Ecto neural progenitor cell (in vitro differentiated cells): ENCODE measurements at regions not wholly inside any gene's neighbourhood (a gene's known extent, or its start where the extent isn't known, plus 50 kb on each side); places are given as distances from the start of the nearest gene placed in this dataset.
"Not testable (repeated sequence)": the region's sequence is repeated elsewhere in the genome, so short reads cannot be mapped to it uniquely, and the experiment has no call there.

Source experiments
- DNase-seq: peaks from one replicate; pipeline ENCODE4 v3.0.0-alpha.2; 2018; ENCODE audit warnings: low spot score

DNA sequence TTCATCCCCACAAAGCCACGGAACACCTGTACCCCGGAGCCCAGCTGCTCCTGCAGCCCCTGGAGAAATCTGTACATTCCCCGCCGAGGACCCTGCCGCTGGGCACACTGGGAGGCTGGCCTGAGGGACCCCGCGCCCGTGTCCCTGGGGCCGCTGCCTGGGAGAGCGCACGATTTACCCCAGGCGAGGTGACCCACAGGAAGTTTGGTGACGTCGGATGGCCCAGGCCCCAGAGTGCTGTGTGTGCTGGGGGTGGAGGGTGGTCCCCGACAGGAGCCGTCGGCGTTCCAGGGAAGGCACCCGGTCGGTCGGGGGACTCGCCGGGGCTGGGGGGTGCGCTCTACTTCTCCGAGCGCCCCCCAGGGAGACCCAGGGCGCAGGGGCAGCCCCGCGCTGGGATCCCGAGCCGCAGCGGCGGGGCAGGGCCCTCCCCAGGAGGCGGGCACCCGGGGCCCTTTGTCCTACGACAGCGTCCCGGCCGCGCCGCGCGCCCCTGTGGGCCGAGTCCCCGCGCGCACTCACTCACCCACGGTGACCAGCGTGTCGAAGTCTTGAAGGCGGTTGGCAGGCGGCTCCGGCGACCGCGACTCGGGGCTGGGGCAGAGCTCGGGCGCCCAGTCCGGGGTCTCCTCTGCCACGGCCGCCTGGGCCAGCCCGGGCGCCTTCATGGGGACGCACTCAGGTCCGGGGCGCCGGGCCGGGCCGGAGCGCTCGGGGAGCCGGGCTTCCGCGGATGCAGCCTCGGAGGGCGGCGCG, 206.4 kb upstream of the PRKX start:
- not testable (repeated sequence) for DNase-seq

DNA sequence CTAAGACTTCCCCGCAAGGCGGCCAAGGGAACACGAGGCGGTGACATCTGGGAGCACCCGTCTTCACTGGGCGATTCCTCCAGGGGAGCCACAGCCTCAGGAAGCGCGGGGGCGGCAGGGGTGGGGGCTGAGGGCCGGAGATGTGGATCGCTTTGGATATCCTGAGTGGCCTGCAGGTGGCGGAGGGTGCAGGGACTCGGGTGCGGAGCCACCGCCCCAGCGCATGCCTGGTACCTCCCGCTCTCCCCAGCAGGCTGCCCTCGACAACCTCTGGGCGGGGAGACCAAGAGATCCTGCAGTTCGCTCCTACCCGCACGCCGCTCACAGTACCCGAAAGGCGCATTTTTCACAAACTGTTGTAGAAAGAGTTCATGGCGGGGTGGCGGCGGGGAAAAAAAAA, 201.4 kb upstream of the PRKX start:
- DNase-seq = not testable (repeated sequence)

DNA sequence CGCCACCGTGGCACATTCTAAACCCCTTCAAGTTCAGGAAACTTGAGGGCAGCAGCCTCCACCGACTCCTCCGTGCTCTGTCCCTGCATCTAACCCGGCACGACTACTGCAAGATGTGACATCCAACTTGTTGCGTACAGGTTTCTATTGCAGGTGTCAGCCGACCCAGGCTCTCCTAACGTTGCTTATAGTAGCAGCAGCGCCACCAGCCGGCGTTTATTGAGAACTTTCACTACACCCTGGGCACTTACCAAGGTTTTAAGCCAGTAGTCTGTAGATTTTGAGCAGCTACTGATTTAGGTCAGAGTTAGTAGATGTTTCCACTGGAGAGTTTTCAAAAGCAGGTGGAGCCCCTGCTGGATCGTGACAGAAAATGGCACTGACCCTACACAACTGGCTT, 200.6 kb upstream of the PRKX start:
- DNase-seq = not testable (repeated sequence)

DNA sequence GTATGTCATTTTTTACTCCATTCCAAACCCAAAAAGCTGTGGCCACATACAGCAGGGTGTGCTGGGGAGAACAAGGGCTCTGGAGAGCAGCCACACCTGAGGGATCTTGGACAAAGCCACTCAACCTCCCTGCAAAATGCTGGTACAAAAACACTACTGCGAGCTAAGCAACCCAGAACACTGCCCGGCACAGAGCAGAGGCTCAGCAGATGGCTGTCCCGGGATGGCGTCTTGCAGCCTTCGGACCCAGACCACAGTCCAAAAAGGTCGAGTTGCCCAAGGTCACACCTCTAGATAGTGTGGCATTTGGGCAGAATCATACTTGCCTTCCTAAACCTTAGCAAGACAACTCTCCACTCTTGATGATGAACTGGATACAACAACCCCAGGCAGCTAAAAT, 197.6 kb upstream of the PRKX start:
- DNase-seq = not testable (repeated sequence)

DNA sequence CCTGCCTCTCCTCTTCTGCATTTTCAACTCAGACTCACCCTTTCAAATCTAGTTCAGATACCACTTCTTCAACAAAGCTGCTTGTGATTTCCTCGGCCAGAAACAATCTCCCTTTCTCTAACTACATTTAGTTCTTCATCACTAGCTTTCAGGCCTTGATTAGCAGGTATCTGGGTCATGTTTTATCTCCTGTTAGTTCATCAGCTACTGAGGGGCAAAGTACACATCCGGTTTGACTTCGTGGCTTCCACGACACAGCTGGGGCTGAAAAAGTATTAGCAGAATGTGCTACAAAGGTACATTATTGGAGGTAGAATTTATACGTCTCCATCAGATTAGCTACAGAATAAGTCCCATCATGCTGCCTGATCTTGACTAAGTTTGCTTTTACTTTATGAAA, 197.2 kb upstream of the PRKX start:
- DNase-seq = not testable (repeated sequence)

DNA sequence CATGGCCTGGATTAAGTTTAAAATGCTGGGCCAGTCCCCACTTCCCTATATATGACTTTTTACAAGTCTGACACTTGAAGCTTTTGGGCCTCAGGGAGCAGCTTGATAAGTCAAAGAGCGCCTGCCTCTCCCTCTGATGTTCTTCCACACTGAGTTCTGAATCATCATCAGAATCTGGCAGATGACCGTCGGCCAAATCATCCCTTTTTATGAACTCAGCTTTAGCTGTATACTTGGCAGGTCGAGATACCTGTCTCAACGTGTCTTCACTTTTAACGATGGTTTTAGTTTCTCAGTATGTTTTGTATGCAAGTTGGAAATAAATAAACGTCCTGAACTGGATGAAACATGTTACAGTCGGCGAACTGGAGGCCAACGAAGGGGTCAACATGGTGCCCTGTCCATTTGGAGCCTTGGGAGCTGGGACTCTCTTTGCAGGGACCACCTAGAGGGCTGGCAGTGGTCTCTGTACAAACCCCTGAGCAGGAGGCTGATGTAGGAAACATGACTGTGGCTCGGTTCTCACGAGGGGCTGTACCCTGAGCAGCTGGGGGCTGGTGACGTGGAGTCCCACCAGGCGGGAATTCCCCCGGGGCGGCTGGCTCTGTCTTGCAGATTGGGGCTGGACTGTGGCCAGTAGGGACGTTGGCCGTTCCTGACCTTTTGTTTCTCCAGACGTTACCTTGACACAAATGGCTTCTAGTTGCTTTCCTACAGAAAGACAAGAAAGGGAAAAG, 192.2 kb upstream of the PRKX start:
- DNase-seq = not testable (repeated sequence)

DNA sequence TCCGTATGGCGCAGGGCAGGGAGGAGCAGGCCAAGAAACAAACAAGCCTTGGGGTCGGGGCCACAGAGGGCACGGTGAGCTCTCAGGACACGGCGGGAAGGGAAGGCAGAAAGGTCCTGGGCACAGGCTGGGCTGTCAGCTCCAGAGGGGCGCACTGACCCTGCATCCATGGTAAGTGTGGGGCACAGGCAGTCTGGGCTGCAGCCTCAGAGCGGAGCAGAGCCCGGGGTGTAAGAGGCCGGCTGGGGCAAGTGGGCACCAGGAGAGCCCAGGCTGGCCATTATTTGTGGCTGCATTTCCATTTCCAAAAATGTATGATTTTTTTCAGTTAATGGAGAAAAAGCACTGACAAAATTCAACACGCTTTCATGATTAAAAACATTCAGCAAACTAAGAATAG, 188.8 kb upstream of the PRKX start:
- not testable (repeated sequence) for DNase-seq

DNA sequence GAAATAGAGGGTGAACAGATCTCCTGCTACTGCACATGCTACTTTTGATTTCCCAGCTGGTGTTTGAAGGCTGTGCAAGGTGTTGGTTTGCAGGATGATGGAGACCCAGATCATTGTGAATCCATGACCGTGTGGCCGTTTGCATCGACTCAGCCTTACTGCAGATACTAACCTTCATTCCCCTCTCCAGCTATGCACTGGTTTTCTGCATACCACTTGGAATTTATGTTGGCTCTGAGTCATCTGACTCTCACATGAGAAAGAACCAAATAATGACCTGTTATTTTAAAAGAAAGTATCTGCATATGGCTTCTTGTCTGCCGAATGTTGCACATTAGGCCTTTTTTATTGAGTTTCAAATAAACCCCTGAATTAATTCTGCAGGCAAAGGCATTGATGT, 183.3 kb upstream of the PRKX start:
- not testable (repeated sequence) for DNase-seq

DNA sequence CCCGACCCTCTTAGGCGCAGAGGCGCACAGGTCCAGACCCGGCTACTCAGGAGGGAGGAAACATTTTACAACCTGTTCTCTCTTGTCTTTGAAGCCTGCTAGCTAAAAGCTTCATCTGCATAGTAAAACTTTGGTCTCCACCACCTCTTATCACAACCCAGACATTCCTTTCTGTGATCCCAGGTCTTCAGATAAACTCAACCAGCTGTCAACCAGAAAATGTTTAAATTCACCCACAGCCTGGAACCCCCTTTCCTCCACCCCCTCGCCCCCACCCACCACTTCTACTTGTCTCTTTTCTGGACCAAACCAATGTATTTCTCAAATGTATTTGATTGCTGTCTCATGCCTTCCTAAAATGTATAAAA, 169.1 kb upstream of the PRKX start:
- DNase-seq = not testable (repeated sequence)

DNA sequence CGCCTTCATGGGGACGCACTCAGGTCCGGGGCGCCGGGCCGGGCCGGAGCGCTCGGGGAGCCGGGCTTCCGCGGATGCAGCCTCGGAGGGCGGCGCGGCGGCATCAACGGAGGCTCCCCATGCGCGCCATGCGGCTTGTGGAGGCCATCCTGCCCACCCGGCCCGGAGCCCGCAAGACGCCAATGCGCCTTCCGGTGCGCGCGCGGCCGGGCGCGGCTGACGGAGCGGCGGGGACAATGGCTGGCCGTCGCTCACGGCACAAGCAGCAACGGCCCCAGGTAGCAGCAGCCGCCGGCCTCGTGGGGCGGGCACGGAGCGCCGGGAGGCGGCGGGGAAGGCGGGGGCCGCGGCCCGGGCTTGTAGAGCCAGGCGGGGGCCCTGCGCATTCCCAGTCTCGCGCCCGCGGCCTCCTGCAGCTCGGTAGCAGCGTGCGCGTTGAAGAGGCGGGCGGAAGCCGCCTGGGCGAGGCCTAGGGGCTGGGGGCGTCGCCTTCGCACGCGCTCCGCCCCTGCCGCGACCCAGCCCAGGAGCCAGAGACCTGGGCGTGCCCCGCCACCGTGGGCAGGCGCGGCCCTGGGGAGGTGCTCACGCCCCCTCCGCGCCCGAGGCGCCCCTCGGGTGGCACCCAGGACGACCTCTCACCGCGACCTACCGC, 168.6 kb upstream of the PRKX start:
- not testable (repeated sequence) for DNase-seq

DNA sequence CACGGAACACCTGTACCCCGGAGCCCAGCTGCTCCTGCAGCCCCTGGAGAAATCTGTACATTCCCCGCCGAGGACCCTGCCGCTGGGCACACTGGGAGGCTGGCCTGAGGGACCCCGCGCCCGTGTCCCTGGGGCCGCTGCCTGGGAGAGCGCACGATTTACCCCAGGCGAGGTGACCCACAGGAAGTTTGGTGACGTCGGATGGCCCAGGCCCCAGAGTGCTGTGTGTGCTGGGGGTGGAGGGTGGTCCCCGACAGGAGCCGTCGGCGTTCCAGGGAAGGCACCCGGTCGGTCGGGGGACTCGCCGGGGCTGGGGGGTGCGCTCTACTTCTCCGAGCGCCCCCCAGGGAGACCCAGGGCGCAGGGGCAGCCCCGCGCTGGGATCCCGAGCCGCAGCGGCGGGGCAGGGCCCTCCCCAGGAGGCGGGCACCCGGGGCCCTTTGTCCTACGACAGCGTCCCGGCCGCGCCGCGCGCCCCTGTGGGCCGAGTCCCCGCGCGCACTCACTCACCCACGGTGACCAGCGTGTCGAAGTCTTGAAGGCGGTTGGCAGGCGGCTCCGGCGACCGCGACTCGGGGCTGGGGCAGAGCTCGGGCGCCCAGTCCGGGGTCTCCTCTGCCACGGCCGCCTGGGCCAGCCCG, 167.9 kb upstream of the PRKX start:
- not testable (repeated sequence) for DNase-seq

DNA sequence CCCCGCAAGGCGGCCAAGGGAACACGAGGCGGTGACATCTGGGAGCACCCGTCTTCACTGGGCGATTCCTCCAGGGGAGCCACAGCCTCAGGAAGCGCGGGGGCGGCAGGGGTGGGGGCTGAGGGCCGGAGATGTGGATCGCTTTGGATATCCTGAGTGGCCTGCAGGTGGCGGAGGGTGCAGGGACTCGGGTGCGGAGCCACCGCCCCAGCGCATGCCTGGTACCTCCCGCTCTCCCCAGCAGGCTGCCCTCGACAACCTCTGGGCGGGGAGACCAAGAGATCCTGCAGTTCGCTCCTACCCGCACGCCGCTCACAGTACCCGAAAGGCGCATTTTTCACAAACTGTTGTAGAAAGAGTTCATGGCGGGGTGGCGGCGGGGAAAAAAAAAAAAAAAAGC, 162.9 kb upstream of the PRKX start:
- DNase-seq = not testable (repeated sequence)

DNA sequence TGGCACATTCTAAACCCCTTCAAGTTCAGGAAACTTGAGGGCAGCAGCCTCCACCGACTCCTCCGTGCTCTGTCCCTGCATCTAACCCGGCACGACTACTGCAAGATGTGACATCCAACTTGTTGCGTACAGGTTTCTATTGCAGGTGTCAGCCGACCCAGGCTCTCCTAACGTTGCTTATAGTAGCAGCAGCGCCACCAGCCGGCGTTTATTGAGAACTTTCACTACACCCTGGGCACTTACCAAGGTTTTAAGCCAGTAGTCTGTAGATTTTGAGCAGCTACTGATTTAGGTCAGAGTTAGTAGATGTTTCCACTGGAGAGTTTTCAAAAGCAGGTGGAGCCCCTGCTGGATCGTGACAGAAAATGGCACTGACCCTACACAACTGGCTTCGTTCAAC, 162.2 kb upstream of the PRKX start:
- DNase-seq = not testable (repeated sequence)

DNA sequence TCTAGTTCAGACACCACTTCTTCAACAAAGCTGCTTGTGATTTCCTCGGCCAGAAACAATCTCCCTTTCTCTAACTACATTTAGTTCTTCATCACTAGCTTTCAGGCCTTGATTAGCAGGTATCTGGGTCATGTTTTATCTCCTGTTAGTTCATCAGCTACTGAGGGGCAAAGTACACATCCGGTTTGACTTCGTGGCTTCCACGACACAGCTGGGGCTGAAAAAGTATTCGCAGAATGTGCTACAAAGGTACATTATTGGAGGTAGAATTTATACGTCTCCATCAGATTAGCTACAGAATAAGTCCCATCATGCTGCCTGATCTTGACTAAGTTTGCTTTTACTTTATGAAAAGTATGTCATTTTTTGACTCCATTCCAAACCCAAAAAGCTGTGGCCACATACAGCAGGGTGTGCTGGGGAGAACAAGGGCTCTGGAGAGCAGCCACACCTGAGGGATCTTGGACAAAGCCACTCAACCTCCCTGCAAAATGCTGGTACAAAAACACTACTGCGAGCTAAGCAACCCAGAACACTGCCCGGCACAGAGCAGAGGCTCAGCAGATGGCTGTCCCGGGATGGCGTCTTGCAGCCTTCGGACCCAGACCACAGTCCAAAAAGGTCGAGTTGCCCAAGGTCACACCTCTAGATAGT, 158.9 kb upstream of the PRKX start:
- not testable (repeated sequence) for DNase-seq

DNA sequence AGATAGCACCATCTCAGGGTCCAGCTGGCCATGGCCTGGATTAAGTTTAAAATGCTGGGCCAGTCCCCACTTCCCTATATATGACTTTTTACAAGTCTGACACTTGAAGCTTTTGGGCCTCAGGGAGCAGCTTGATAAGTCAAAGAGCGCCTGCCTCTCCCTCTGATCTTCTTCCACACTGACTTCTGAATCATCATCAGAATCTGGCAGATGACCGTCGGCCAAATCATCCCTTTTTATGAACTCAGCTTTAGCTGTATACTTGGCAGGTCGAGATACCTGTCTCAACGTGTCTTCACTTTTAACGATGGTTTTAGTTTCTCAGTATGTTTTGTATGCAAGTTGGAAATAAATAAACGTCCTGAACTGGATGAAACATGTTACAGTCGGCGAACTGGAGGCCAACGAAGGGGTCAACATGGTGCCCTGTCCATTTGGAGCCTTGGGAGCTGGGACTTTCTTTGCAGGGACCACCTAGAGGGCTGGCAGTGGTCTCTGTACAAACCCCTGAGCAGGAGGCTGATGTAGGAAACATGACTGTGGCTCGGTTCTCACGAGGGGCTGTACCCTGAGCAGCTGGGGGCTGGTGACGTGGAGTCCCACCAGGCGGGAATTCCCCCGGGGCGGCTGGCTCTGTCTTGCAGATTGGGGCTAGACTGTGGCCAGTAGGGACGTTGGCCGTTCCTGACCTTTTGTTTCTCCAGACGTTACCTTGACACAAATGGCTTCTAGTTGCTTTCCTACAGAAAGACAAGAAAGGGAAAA, 153.8 kb upstream of the PRKX start:
- DNase-seq = not testable (repeated sequence)

DNA sequence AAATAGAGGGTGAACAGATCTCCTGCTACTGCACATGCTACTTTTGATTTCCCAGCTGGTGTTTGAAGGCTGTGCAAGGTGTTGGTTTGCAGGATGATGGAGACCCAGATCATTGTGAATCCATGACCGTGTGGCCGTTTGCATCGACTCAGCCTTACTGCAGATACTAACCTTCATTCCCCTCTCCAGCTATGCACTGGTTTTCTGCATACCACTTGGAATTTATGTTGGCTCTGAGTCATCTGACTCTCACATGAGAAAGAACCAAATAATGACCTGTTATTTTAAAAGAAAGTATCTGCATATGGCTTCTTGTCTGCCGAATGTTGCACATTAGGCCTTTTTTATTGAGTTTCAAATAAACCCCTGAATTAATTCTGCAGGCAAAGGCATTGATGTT, 144.9 kb upstream of the PRKX start:
- DNase-seq = not testable (repeated sequence)

DNA sequence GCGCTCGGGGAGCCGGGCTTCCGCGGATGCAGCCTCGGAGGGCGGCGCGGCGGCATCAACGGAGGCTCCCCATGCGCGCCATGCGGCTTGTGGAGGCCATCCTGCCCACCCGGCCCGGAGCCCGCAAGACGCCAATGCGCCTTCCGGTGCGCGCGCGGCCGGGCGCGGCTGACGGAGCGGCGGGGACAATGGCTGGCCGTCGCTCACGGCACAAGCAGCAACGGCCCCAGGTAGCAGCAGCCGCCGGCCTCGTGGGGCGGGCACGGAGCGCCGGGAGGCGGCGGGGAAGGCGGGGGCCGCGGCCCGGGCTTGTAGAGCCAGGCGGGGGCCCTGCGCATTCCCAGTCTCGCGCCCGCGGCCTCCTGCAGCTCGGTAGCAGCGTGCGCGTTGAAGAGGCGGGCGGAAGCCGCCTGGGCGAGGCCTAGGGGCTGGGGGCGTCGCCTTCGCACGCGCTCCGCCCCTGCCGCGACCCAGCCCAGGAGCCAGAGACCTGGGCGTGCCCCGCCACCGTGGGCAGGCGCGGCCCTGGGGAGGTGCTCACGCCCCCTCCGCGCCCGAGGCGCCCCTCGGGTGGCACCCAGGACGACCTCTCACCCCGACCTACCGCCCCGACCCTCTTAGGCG, 130.2 kb upstream of the PRKX start:
- not testable (repeated sequence) for DNase-seq

DNA sequence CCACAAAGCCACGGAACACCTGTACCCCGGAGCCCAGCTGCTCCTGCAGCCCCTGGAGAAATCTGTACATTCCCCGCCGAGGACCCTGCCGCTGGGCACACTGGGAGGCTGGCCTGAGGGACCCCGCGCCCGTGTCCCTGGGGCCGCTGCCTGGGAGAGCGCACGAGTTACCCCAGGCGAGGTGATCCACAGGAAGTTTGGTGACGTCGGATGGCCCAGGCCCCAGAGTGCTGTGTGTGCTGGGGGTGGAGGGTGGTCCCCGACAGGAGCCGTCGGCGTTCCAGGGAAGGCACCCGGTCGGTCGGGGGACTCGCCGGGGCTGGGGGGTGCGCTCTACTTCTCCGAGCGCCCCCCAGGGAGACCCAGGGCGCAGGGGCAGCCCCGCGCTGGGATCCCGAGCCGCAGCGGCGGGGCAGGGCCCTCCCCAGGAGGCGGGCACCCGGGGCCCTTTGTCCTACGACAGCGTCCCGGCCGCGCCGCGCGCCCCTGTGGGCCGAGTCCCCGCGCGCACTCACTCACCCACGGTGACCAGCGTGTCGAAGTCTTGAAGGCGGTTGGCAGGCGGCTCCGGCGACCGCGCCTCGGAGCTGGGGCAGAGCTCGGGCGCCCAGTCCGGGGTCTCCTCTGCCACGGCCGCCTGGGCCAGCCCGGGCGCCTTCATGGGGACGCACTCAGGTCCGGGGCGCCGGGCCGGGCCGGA, 129.5 kb upstream of the PRKX start:
- DNase-seq = not testable (repeated sequence)

DNA sequence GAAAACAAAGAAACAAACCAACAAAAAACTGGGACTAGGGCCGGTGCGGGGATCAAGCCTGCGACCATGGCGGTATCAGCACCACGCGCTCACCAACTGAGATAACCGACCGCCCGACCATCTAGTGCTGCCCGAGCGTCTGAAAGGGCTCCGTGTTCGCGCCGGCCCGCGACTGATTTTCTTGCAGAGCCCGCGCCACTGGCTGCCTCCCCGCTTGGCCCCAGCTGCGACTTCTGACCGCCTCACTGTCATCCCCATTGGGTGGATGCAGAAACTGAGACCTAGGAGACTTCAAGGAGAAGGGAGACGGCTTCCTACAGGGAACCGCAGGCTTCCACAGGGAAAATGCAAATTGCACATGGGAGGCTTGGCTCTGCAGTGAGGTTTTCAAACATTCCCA, 125.3 kb upstream of the PRKX start:
- not testable (repeated sequence) for DNase-seq
